KBM-7 (cell line): ENCODE measurements at regions not wholly inside any gene's neighbourhood (a gene's known extent, or its start where the extent isn't known, plus 50 kb on each side); places are given as distances from the start of the nearest gene placed in this dataset.

Experiments
- DNase-seq: peaks from one replicate; pipeline ENCODE4 v3.0.0-alpha.2; 2015
- in situ Hi-C: fragments of 300-500 bp; cut with MboI; formaldehyde crosslinking; loops from 2 replicates; pipeline ENCODE4 v1.14.3; 2020; ENCODE audit warnings: low sequenced_read_pairs, low pct_unique_long_range_greater_than_20kb, mixed read lengths

DNA sequence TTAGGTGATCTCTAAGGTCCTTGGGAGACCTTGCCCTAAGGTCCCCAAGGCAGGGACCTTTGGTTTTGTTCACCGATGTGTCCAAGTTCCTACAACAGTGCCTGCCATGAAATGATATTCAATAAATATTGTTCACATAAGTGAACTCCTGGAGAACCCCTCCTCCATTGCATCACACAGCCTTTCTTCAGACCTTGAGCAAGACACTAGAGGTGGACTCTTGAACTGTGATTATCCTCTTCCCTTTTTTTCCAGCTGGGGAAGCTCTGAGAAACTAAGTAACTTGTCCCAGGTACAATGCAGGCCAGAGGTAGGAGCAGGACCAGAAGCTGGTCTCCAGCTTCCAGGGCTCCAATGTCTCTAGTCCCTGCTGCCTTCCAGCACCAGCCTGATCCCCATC, 76.6 kb upstream of the LMO1 start:
- no peak for DNase-seq
- in situ Hi-C loops = no loop called here

DNA sequence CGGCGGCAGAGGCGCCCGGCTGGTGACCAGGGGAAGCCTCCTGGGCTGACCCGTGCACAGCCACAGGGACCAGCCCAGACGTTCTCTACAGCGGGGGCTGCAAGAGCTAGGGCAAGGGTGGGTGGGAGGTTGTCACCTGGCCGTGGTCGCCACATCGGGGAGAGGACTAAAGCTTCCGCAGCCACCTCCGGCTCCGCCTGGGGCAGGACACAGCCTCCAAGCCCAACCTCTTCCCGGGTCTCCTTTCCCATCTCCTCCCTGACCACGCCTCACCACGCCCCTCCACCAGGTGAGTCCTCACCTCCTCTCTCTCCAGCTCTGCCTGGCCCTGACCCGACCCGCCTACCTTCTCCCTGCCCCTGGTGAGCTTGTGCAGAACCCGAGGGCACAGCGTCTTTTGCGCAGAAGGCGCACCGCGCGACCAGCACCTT, 75.9 kb upstream of the LMO1 start:
- DNase-seq = no peak
- in situ Hi-C loops = no loop called here

DNA sequence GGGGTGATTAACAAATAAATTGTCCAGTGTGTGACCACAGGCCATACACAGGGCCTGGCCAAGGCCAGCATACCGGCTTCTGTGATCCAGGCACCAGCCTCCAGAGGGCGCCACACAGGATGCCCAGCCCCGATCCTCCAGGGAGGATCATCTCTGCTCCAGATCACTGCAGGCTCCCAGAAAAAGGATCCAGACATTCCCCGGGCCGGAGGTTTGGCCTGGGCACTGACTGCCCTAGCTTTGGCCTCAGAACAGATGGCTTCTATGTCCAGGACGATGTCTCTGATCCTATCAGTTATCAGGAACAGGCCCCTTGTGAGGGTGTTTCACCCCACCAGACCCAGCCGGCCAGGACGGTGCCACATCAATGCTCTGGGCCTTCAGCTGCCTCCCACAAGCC, 74.5 kb upstream of the LMO1 start:
- in situ Hi-C loops = no loop called here
- DNase-seq = peak; percentile 26

DNA sequence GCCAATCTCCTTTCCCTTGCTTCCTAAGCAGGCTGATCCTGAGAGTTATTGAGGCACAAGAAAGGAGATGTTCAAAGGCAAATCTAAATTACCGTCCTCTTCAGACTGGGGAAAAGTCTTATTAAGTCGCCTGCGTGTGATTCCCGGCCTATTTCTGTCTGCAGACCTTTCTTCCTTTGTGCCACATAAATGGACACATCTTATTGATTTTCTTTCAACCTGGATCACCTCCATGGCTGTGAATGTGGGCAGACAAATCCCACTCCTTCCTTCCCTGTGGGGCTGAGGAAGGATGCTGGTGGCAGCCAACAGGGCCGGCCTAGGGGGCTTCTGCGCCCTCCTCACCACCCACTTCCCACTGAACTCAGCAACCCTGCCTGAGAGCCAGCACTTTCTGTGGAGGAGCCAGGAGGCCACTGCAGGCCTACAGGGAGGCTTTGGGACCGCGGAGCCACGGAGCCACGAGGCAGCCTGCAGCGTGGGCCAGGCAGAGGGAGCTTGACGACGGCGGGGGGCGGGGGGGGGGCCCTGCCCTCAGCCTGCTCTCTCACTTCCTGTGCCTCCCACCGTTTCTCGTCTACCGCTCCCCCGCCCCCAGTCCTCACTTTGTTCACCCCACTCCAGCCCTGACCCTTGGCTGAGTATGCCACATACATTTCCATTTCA, 73.6 kb upstream of the LMO1 start:
- no peak for DNase-seq
- in situ Hi-C loops = no loop called here

DNA sequence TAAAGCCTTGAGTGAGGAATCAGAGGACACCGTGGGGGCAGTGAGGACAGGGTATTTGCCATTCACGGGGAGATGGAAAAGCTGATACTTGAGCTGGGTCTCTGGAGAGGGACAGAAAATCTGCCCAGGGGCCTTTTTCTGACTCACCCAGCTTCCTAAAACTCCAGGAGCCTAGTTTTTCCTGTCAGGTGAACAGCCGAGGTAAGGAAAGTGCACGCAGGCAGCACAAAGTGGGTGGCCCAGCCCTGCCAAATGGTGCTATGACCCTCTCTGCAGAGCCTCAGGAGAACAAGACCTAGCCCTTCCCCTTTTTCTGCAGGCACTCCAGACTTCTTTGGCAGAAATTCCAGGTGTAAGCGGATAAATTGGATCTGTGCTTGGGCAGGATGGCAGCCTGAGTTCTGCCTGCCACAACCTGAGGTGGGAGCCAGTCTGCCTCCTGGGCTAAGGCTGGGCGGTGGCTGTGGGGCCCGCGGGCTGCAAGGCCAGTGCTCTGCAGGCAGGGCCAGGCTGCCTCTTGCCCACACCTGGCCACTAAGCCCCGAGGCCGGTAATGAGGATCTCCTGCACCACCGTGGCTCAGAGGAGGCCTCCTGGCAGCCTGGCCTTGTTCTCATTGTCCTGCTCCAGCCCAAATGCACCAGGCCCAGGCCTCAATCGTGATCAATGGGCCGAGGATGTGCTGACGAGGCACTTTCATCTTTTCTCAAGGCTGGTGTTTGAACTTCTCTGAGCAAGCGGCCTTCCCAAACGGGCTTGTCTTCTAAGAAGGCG, 72.9 kb upstream of the LMO1 start:
- in situ Hi-C loops = no loop called here
- DNase-seq = no peak

DNA sequence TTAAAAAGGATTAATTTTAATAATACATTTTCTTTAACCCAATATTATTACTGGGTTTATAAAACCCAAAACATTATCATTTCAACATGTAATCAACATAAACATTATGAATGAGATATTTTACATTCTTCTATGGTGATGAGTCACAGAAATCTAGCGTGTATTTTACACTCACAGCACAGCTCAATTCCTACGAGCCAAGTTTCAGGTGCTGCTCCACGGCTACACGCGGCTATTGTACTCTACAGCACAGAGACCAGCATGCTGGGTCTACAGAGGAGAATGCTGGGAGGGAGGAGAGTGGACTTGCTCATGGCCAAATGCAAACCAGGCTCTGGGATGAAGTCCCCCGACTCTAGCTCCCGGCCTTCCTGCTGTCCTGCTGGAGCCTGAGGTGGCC, 72.0 kb upstream of the LMO1 start:
- in situ Hi-C loops = no loop called here

DNA sequence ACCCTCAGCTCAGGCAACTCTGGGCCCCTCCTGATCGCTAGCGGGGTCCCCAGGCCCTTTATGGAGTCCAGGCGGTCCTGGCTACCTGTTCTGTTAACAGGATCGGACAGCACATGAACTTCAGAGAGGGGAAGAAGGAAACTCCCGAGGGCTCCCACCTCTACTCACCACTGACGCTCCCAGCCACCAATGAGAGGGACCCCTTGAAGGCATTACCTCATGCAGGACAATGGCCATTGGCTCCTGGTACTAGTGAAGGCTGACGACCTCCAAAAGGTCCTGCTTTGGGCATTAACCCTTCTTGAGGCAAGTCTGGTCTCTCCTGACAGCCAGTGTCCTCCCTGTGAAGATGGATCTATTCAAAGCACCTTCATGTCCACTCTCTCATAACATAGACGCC, 71.5 kb upstream of the LMO1 start:
- in situ Hi-C loops = no loop called here
- DNase-seq = no peak

More for the DNA sequence above, 72.0 kb upstream of the LMO1 start:
- no peak for DNase-seq

DNA sequence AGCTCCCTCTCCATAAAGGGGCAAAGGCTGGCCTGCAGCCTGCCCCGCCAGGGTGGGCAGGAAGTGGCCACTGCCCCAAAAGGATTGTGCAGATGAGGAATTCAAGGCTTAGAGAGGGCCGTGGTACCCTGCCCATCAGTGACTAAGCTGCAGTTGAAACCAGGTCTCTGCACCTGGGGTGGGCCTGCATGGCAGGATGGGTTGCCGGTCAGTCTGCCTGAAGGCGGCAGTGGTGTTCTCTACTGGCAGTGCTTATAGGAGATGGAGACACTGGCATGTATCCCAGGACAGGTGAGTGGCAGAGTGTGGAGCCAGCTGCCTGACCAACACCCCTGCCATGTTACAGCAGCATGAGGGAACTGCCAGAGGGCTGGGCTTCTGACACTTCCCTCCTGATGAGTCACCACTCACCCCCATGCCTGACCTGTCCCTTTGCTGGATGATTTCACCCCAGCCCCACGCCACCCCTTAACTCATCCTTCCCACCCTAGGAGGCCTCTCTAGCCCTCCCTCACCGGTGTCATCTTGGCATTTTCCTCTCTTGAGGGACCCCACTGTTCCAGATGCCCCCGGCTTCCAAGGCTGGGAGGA, 70.2 kb upstream of the LMO1 start:
- no peak for DNase-seq
- in situ Hi-C loops = no loop called here

DNA sequence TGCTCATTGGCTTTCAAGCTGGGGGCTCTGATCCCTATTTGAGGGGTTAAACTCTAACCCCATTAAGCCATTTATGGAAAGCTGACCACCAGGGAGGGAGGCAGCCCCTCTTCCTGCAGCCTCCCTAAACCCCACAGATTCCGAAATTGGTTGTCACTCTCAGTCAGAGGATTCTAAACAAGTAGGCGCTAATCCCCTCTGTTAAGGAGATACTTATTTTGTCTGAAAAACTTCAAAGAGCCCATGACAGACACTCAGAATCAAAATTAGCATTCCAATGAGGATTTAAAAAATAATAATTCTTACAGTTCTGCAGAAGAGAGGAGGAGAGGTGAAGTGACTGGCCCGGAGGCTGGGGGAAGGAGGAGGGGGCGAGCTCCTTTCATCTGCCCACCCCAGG, 69.7 kb upstream of the LMO1 start:
- in situ Hi-C loops = no loop called here
- no peak for DNase-seq

DNA sequence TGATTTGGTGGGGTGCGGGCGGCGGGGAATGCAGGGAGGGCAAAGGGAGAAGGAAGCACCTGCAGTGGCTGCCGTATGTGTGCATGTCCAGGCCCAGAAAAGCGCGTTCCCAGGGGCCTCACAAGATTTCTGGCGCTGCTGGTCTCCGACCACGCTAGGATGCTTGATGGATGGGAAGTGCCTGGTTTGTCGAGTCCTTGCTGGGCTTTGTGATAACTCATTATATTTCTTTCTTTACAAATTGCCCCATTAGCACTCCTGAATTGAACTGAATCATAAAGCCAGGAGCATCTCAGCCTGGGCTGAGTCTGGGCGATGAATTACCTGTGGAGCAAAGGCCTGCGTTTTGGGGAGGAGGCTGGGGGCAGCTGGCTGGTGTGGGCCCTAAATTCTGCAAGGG, 69.2 kb upstream of the LMO1 start:
- no peak for DNase-seq
- in situ Hi-C loops = no loop called here

DNA sequence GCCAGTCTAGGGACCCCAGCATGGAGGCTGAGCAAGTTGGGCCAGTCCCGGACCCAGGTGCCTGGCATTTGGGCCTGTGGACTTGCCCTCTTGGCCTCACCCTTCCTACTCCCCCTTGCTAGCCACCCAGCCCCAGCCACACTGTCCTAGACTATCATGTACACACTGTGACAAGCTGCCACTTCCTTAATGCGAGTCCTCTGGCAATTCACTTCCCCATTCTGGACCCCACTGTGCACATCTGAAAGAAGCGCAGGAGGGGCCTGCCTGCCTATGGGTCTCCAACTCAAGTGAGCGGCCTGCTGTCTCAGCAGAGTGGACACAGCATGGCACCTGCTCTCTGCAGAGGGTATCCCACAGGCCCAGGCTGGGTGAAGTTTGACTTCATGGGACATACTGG, 68.5 kb upstream of the LMO1 start:
- DNase-seq = peak; percentile 54
- in situ Hi-C loops = no loop called here

DNA sequence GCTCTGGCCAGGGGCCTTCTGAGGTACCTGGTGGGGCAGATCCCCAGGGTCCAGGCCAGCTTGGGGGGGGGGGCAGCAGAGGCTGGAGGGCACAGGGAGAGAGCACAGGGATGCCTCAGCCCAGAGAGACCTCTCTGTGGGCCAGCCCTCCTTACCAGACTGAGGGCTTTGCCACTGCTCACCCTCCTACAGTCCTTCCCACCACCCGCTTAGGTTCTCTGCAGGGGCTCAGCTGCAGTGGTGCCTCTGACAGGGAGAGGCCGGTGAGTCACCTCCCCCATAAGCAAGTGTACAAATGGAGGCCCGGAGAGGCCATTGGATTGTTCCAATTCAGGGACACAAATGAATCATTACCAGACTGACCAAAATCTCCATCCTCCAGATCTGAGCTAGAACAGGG, 68.1 kb upstream of the LMO1 start:
- DNase-seq = no peak
- in situ Hi-C loops = no loop called here

DNA sequence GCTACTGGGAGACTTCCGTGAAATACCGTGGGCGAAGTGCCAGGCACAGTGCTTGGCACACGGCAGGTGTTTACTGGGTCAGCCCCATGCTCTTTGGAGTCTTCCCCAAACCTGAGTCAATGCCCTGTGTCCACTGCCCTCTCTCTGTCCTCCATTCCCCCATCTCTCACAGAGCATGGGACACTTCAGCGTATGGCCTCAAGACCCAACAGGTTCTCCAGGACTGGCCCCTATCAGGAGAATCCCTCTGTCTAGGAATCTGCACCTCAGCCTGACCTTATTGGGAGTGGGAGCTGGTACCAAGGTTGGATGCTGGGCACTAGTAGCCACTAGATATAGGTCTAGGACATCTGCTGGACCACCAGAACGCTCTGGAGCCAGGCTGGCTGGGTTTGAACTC, 67.2 kb upstream of the LMO1 start:
- in situ Hi-C loops = no loop called here

DNA sequence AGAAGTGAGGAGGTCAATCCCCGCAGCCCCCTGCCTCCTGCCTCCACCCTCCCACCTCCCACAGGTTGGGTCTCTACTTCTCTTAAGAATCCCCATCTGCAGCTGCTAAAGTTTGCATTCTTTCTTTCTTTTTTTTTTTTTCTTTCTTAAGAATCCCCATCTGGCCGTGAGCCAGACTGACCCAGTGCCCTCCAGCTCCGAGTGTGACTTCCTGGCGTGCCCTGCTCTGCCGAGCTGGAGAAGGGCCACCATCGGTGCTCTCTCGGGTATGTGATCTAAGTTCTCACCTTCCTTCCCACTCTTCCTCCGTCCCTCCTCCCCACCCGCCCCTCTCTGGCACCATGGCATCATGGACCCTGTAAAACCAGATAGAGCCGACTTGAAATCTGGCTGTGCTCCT, 66.7 kb upstream of the LMO1 start:
- in situ Hi-C loops = no loop called here
- no peak for DNase-seq

More for the DNA sequence above, 67.2 kb upstream of the LMO1 start:
- no peak for DNase-seq

DNA sequence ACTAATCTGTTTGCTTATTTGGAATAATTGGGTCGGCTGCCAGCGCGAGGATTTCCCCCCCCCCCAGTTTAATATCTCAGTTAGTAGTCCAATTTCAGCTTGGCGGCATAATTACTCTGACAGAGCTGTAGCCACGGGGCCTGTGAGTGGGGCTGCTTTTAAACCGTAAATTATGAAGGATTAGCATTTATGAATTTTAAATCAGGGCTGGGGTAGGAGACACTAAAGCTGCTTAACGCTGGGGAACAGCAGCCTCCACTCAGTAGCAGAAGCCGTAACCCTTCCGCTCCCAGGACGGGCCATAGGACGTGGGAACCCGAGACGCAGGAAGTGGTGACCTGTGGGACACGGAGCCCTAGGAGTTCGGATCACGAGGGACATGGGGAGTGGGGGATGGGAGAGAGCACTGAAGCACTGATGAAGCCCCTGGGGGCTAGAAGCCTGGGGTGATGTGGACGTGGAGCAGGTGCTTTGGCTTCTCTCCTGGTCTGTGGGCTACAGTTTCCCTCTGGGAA, 66.2 kb upstream of the LMO1 start:
- in situ Hi-C loops = no loop called here
- no peak for DNase-seq

DNA sequence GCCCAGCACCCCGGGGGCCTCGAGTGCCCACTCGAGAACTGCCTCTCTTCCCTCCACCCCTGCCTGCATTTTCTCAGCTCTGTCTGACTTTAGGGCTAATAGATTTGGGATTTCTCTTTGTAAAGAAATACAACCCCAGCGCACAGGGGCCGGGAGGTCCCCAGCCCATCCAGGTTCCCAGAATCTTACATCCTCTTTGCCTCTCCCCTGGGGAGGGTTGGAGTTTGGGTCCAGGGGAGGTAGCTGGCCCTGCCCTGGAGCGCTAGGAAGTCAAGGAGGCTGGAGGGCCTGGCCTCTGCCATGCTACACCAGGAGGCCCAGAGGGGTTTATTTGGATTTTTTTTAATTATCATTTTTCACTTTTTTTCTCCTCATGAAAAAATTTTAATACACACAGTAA, 65.7 kb upstream of the LMO1 start:
- DNase-seq = no peak
- in situ Hi-C loops = no loop called here

DNA sequence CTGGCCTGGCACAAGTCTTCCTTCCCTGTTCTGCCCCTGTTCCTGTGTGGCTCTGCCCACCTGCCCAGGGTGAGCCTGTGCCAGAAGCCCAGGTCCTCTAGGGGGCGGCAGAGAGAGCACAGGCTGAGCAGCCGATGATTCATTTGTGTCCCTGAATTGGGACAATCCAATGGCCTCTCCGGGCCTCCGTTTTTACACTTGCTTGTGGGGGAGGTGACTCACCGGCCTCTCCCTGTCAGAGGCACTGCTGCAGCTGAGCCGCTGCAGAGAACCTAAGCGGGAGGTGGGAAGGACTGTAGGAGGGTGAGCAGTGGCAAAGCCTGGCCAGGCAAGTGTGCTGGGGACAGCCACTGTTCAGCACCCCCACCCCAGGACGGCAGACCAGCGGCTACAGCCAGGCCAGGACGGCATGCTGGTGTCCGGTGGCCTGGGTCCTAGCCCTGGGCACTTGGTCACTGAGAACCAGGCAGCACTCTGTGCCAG, 65.2 kb upstream of the LMO1 start:
- in situ Hi-C loops = no loop called here
- peak; percentile 68 for DNase-seq

DNA sequence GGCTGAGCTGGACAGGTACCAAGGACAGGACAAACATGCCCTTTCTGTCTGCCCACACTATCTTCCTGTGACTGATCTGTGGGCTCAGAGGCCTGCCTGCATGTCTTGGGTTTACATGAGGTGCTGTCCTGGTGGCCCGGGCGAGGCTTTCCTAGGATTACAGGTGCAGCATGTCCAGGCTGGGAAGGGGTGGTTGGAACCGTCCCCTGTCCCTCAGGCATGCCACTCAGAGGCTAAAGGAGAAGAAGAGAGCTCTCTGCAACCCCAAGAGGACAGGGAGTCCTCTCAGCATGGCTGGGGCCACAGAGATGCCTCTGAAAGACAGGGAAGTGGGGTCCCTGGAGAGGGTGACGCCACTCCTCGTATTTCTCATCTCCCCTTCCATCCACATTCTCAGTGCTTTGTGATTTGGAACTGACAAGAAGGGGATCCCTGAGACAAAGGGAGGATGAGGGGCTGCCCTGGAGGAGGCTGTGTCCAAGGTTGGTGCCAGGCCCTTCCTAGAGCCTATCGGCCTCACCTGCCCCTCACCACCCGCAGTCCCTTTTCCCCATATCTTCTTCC, 64.6 kb upstream of the LMO1 start:
- in situ Hi-C loops = no loop called here

DNA sequence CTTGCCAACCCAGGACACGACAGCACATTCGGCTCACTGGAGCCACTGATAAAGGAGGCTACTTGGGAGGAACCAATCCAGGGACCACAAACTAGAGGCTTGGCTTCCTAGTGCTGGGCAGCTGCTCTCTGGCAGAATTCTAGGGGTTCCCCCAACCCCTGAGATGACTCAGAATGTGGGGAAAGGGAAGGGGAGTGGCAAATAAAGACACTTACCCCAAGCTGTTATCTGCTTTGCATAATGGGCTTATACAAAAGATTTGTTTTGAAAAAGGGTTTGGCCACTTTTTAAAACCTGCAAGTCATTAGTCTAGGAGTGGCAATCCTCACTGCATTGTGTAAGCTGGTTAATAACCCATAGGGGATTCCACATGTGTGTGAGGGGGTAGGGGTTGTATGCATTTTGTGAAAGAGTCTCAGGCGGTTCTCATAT, 64.1 kb upstream of the LMO1 start:
- in situ Hi-C loops = no loop called here
- no peak for DNase-seq

More for the DNA sequence above, 64.6 kb upstream of the LMO1 start:
- DNase-seq = no peak

DNA sequence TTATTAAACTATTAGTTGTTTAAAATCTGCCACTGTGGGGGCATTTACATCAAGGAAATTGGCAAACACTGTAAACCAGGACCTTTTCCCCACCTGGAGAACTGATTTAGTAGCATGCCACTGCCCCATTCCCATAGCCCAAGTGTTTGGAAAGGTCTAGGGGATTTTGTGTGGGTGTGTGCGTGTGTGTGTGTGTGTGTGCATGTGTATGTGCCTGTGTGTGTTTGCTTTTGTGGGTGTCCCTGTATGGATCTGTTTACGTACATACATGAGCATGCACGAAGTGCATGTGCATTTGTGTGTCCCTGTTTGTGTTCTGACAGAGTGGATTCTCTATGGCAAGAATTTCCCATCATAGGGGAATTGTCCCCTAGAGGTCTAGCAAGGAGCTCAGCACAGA, 62.7 kb upstream of the LMO1 start:
- no peak for DNase-seq
- in situ Hi-C loops = no loop called here
